Stimulated activated CD4-positive, alpha-beta T cell treated with anti-CD3 and anti-CD28 coated beads, Interleukin-12 subunit alpha, Interleukin-12 subunit beta, amount 100 ng/mL, for 24 hours (primary cell): ENCODE measurements at regions not wholly inside any gene's neighbourhood (a gene's known extent, or its start where the extent isn't known, plus 50 kb on each side); places are given as distances from the start of the nearest gene placed in this dataset.
"Not testable (repeated sequence)": the region's sequence is repeated elsewhere in the genome, so short reads cannot be mapped to it uniquely, and the experiment has no call there.

Experiments
- DNase-seq, 2 experiments: peaks; one replicate each; pipeline ENCODE4 v3.0.0-alpha.2; 2020; ENCODE audit warnings: low read depth in 2 of 2

GRCh38 chr10:28859791-28860190 lies 182.5 kb downstream of the BAMBI start:
- no peak for DNase-seq

- no peak for DNase-seq
These were observed 184.9 kb downstream of the BAMBI start for GRCh38 chr10:28862219-28862618.

DNA sequence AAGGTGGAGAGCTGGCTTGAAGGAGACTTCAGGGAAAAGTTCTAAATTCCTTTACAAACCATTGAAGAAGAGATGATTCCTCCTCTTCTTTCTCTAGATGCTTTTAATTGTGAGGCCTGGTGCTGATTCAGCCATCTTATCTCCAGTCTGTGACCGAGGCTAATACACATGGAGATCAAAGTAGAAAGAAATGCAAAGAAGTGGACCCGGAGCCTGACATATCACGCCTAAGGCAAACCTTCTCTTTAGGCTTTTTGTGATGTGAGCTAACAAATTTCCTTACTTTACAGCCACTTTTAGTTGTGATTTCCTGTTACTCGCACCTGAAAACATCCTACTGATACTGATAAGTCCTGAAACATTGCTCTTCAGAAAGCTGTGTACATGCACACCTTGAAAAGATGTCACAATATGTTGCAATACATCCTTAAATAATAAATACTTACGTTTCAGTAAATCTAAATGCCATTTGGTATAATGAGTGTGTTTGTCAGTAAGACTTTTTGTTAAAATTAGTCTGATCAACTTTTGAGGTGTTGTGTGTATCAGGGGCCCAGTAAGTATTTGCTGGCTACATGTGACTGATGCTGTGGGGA lies 192.4 kb downstream of the BAMBI start:
- DNase-seq: no peak

DNA sequence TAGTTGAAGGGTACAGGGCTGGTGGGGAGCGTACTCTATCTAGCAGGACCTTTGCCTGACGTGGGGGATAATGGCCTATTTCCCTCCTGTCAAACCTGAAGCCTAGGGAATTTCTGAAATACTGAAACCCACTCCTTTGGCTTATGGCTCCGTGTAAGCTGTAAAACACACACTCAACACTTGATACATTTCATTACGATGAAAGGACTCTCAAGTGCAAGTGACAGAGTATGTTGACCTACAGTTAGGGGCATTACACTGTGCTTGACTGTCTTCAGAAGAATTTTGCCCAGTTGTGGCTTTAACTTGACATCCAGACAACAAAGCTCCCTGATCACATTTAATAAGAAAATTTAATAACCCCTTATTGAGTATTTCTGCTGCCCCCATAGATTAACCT lies 194.3 kb downstream of the BAMBI start:
- DNase-seq: no peak

DNA sequence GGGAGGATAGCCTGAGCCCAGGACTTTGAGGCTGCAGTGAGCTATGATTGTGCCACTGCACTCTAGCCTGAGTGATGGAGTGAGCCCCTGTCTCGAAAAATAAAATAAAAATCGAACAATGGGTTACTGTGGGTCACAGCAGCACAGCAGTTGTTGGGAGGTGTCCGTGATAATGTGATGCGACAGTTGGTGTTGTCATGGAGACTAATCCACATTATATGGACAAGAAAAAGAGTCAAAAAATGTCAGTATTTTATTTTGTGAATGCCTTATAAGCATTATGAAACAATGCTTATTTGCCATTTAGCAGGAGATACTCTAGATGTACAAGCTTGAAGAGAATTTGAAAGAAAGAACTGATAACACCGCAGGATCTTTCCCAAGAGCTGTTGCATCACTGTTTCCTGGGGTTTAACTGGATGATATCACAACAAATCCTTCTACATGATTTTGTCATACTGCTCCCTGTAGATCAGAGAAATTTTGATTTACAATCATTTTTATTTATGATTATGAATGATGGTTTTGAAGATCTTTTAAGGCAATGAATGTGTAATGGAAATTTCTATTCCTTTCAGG lies 195.4 kb downstream of the BAMBI start:
- DNase-seq: no peak

DNA sequence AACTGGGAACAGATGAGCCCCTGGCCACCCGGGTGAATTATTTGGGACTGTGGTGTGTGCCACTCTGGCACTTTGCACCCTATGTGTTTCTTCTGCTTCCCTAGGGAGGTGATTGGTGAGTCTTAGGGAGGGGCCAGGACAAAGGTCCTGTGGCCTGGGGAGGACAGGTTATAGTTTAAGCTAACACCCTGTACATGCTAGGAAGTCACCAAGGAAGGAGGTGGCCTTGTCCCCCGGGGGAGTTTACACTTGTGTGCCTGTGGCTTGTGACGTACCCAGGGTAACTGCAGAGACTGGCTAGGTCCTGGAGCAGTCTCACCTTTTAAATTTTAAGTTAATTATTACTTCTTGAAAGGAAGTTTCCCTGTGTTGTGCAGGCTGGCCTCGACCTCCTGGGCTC lies 196.2 kb downstream of the BAMBI start:
- no peak for DNase-seq

DNA sequence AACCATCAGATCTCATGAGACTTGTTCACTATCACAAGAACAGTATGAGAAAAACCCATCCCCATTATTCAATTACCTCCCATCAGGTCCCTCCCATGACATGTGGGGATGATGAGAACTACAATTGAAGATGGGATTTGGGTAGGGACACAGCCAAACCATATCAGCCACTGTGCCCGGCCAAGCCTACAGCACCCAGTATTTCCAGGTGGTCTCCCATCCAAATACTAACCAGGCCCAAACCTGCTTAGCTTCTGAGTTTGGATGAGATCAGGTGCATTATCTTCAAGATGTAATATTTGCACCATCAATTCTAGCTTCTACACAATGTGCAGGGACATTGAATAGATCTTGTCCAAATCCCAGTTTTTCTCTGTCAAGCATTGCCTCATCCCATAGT lies 196.9 kb downstream of the BAMBI start:
- DNase-seq: no peak

DNA sequence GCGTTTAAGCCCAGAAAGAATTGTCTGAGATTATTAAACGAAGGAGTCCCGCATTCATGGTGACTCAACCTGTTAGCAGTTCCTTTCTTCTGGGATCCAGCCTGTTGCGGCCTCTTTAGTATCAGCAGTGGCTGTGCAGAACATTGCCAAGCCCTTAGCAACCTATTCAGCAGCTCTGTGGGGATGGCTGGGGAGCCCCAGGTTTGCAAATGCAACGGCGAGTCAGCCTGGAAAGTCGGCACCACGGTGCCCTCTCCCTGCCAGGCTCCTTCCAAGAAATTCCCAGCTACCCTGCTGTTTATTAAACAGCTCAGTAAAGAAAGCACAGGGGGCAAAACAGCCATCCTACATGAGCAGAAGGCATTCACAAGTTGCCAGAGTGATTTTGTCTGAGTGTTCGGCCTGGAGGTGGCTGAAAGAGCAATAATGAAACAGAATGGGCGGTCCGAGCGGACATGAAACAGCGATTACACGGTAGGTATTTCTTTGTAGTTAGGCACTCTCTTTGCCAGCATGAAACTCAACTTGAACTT lies 198.3 kb downstream of the BAMBI start:
- DNase-seq: no peak

GRCh38 chr10:28878236-28878970 lies 201.1 kb downstream of the BAMBI start:
- no peak for DNase-seq

DNA sequence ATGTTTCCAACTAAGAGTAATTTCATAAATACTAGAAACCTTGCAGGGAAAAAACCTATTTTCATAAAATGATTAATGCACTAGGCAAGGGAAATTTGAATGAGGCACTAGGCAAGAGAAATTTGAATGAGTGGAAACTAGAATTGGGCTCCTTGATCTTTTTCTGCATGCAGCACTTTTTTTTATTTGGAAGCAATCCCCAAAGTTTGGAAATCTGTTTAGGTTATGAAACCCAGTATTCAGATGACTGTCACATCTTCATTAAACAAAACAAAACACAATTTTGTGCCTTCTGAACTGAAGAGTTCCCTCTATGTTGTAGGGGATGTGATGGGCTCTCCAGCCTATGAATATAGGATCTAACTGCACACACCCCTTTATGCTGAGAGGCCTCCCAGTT lies 201.9 kb downstream of the BAMBI start:
- no peak for DNase-seq

DNA sequence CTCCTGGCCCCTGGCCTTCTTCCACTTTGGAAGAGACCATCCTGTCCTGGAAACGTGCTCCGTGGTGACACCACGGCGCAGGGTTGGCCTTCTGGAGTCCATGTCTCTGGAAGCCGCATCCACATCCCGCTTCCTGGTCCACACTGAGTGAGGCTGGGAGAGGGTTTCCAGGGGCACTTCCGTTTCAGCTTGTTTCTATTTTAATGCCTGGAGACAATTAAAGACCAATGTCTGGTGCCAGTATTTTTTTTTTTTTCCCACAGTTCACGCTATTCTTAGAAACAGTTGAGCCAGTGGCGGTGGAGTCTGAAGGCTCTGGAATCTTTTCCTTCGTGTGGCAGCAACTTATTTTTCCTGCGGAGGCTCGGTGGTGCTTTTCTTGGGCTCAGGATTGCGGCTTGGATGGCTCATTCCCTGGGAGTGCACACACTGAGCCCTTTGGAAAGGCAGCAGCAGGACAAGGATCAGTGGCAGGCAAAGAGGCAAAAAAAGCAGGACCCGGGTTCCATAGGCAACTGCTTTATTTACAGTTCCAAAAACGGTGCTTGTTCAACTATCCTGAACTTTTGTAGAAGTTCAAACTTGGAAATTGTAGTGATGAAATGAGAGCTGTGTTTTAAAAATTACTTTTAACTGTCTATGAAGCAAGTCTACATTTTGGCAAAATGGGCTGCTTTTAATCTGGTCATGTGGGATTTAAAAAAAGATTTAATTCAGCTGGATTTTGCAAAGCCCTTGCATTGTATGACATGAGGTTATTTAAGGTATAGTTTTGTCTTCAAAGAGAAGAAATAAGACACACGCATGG lies 202.8 kb downstream of the BAMBI start:
- DNase-seq: no peak

DNA sequence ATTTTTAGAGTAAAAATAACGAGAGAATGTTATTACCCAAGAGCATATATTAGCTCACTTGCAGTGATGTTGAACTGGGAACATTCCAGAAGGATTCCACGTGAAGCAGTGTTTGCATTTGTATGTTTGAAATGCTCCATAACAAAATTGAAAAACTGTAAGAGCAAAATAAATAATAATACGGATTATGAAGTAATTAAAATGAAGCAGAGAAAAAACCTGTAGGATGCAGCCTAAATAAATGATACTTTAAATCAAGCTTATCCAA lies 203.3 kb downstream of the BAMBI start:
- DNase-seq: no peak

GRCh38 chr10:28881171-28881882 lies 204.0 kb downstream of the BAMBI start:
- DNase-seq: no peak

GRCh38 chr10:28883741-28884423 lies 206.6 kb downstream of the BAMBI start:
- no peak for DNase-seq

- no peak for DNase-seq
These were observed 213.0 kb downstream of the BAMBI start for GRCh38 chr10:28890121-28890950.

DNA sequence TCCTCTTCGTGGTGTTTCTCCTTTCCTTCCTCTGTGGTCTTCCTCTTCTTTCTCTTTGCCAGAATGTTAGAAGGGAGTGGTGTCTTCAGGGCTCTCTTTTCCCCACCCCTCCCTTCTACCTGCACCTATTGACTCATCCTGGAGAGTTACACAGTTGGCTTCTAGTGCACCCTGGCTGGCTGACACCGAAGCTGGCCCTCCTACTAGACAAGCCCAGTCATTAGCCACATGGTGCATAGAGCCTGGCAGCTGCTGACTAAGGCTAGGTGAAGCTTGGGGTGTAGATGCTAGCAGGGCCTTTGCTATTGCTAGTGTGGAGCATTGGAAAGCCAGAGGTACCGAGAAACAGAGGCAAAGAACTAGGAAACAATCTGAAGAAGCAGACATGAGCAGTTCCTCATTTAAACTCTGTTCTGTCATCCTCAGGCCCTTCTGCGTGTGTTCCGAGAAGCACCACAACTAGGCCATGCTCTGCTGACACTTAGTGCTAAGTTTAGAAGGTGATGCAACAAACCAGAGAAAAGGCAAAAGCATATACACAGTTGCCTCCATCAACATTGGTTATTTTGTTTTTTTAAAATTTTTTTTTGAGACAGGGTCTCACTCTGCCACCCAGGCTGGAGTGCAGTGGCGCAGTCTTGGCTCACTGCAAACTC lies 213.9 kb downstream of the BAMBI start:
- no peak for DNase-seq

DNA sequence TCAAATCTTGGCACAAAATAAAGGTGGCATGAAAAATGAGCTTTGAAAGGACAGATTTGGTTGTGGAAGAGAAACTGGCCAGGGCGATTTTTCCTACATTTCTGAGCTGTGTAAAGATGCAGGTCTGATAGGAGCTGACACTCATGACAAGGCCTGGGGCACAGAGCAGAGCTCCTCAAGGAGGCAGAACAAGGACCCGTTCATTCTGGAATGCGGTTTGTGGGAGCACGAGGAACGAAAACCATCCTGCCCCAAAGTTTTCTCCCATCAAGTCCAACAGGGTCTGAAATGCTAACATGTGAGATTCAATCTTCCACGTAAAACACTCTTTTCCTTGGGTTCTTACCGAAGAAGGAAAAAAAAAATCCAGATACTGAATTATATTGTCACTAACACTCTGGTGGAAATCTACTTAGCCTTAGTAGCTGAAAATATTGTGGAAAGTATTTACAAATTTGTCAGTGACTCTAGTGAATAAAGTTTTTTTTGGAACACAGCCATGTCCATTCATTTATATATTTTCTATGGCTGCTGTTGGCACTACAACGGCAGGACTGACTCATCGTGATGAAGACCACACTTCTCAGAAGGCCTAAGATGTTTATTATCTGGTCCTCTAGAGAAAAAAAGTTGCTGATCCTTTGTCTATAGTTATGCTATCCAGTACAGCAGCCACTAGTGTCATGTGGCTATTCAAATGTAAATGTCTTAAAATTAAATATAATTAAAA lies 215.7 kb downstream of the BAMBI start:
- DNase-seq: no peak

GRCh38 chr10:28894146-28894545 lies 216.8 kb downstream of the BAMBI start:
- no peak for DNase-seq

DNA sequence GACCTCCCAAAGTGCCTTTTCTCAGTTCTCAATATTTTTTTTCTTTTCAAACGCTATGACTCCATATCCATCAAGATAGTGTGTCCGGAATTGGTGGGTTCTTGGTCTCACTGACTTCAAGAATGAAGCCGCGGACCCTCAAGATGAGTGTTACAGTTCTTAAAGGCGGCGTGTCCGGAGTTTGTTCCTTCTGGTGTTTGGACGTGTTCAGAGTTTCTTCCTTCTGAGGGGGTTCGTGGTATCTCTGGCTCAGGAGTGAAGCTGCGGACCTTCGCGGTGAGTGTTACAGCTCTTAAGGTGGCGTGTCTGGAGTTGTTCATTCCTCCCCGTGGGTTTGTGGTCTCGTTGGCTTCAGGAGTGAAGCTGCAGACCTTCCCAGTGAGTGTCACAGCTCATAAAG lies 218.3 kb downstream of the BAMBI start:
- DNase-seq: not testable (repeated sequence)
